Endothelial cell of umbilical vein (primary cell): ENCODE measurements at regions not wholly inside any gene's neighbourhood (a gene's known extent, or its start where the extent isn't known, plus 50 kb on each side); places are given as distances from the start of the nearest gene placed in this dataset.

Experiments used
- BruUV-seq: library from RNA; stranded (reverse); fragments of 400-500 nt; replicated peaks from 2 replicates; lab custom pipeline; 2021; lab: Mats Ljungman, UMichigan
- CTCF ChIA-PET: fragments of 300-600, 350-600 bp; sonication (Branson Sonifier 250); formaldehyde crosslinking; loops from one replicate; lab custom pipeline; 2021; ENCODE audit warnings: antibody characterized with exemption, inconsistent platforms; lab: Charles Lee
- POLR2A ChIA-PET: fragments of 300-600, 350-600 bp; sonication (Branson Sonifier 250); formaldehyde crosslinking; loops from one replicate; lab custom pipeline; 2021; ENCODE audit warnings: antibody characterized with exemption, inconsistent platforms; lab: Charles Lee
- DNase-seq: peaks from one replicate; pipeline ENCODE4 v3.0.0-alpha.2; 2011; ENCODE audit warnings: low read depth, low spot score
- FAIRE-seq: peaks from 2 replicates; lab custom pipeline; 2011; peaks lifted over from hg19 to GRCh38; lab: Jason Lieb, UNC
- H2AFZ ChIP-seq: 2 replicates; pipeline ENCODE4 v1.6.0; 2012; ENCODE audit warnings: low read depth, low read length, control low read depth, inconsistent platforms
- H3K27ac ChIP-seq: 2 replicates; pipeline ENCODE4 v1.5.1; 2011; ENCODE audit warnings: low read depth, mild to moderate bottlenecking, control low read depth, low read length, moderate library complexity; ENCODE audit not compliant: insufficient read depth
- H3K27me3 ChIP-seq, 2 experiments: 2 replicates each; pipeline versions ENCODE4 v1.6.0 to v1.6.1; 2011; ENCODE audit warnings: low read length in 2 of 2, mixed read lengths in 1 of 2; ENCODE audit not compliant: control insufficient read depth in 2 of 2, insufficient read depth in 2 of 2
- H3K36me3 ChIP-seq, 2 experiments: 2 replicates in 1 of 2; 3 replicates in 1 of 2; pipeline ENCODE4 v1.5.1; 2011; ENCODE audit warnings: low read length in 2 of 2, mild to moderate bottlenecking in 1 of 2, moderate library complexity in 1 of 2; ENCODE audit not compliant: control insufficient read depth in 2 of 2, insufficient read depth in 2 of 2; ENCODE audit errors: extremely low read depth in 1 of 2
- H3K4me1 ChIP-seq: 3 replicates; pipeline ENCODE4 v1.5.1; 2011; ENCODE audit warnings: mild to moderate bottlenecking, low read length; ENCODE audit not compliant: control insufficient read depth, insufficient read depth; ENCODE audit errors: extremely low read depth
- H3K4me2 ChIP-seq: 2 replicates; pipeline ENCODE4 v1.6.1; 2011; ENCODE audit warnings: low read length, control low read depth, mixed read lengths; ENCODE audit not compliant: insufficient read depth
- H3K4me3 ChIP-seq, 3 experiments: fragments of 200-600 bp in 1 of 3; sonication (generic), shearing (Covaris generic) in 1 of 3; replicated peaks in 1 of 3; 2 replicates each; pipeline ENCODE4 v1.5.1; 2011 to 2016; ENCODE audit warnings: control low read depth in 3 of 3, low read length in 3 of 3, mild to moderate bottlenecking in 2 of 3, inconsistent platforms in 1 of 3, low read depth in 1 of 3, moderate library complexity in 1 of 3; ENCODE audit not compliant: insufficient read depth in 1 of 3
- H3K79me2 ChIP-seq: 2 replicates; pipeline ENCODE4 v1.6.0; 2012; ENCODE audit warnings: low read length, inconsistent platforms; ENCODE audit not compliant: control insufficient read depth, insufficient read depth
- H3K9ac ChIP-seq: replicated peaks from 2 replicates; pipeline ENCODE3; 2011; ENCODE audit warnings: low read length, control low read depth; ENCODE audit not compliant: insufficient read depth; ENCODE audit errors: extremely low read depth
- H3K9me1 ChIP-seq: replicated peaks from 3 replicates; pipeline ENCODE4 v1.6.0; 2011; ENCODE audit warnings: mild to moderate bottlenecking, low read length; ENCODE audit not compliant: control insufficient read depth, insufficient read depth; ENCODE audit errors: extremely low read depth
- H3K9me3 ChIP-seq: replicated peaks from 2 replicates; pipeline ENCODE4 v1.5.1; 2012; ENCODE audit warnings: low read length, inconsistent platforms; ENCODE audit not compliant: control insufficient read depth, insufficient read depth
- H4K20me1 ChIP-seq: replicated peaks from 2 replicates; pipeline ENCODE3; 2011; ENCODE audit warnings: mild to moderate bottlenecking, low read length; ENCODE audit not compliant: control insufficient read depth, insufficient read depth; ENCODE audit errors: extremely low read depth
- CTCF ChIP-seq, 2 donors: IDR thresholded peaks; 1 replicate in 1 of 2; 2 replicates in 1 of 2; pipeline ENCODE4 v1.5.1; 2011; ENCODE audit warnings: low read length in 2 of 2, mild to moderate bottlenecking in 2 of 2, moderate library complexity in 2 of 2, control low read depth in 1 of 2, inconsistent platforms in 1 of 2, low read depth in 1 of 2; ENCODE audit not compliant: insufficient read depth in 1 of 2; ENCODE audit errors: extremely low read depth in 1 of 2
- EZH2 ChIP-seq: IDR thresholded peaks from 2 replicates; pipeline ENCODE4 v1.6.1; 2012; ENCODE audit warnings: borderline replicate concordance, low read depth, mild to moderate bottlenecking, moderate library complexity, low read length, inconsistent platforms; ENCODE audit not compliant: severe bottlenecking
- FOS ChIP-seq: IDR thresholded peaks from 2 replicates; pipeline ENCODE4 v1.6.1; 2011; ENCODE audit warnings: mild to moderate bottlenecking, low read length, moderate library complexity, borderline replicate concordance; ENCODE audit not compliant: insufficient read depth
- GATA2 ChIP-seq: IDR thresholded peaks from 2 replicates; pipeline ENCODE4 v1.7.0; 2011; ENCODE audit warnings: low read depth, mild to moderate bottlenecking, moderate library complexity, mixed read lengths, low read length; ENCODE audit not compliant: insufficient read length, insufficient read depth
- JUN ChIP-seq: IDR thresholded peaks from 2 replicates; pipeline ENCODE4 v1.6.1; 2011; ENCODE audit warnings: borderline replicate concordance, low read depth; ENCODE audit not compliant: insufficient read length, insufficient read depth
- MAX ChIP-seq: IDR thresholded peaks from 2 replicates; pipeline ENCODE4 v1.6.1; 2011; ENCODE audit not compliant: insufficient read depth, insufficient read length
- MYC ChIP-seq: IDR thresholded peaks from one replicate; pipeline ENCODE4 v1.6.1; 2011; ENCODE audit warnings: mild to moderate bottlenecking, low read depth, low read length
- POLR2A ChIP-seq: IDR thresholded peaks from 2 replicates; pipeline ENCODE4 v1.6.1; 2012; ENCODE audit warnings: low read depth, mild to moderate bottlenecking, control low read depth, low read length
- POLR2AphosphoS5 ChIP-seq: IDR thresholded peaks from 2 replicates; pipeline ENCODE4 v1.6.1; 2012; ENCODE audit warnings: low read depth, mild to moderate bottlenecking, control low read depth, low read length, moderate library complexity; ENCODE audit not compliant: insufficient read depth
- dilution Hi-C: fragments of 300-500 bp; cut with MboI; formaldehyde crosslinking; loops from one replicate; pipeline ENCODE4 v1.15.0; 2019; ENCODE audit warnings: low sequenced_read_pairs; ENCODE audit not compliant: extremely low pct_ligation_motif_present
- intact Hi-C: fragments of 100-400 bp; cut with micrococcal nuclease; formaldehyde crosslinking; loops from one replicate; pipeline ENCODE4 v1.10.0; 2022

DNA sequence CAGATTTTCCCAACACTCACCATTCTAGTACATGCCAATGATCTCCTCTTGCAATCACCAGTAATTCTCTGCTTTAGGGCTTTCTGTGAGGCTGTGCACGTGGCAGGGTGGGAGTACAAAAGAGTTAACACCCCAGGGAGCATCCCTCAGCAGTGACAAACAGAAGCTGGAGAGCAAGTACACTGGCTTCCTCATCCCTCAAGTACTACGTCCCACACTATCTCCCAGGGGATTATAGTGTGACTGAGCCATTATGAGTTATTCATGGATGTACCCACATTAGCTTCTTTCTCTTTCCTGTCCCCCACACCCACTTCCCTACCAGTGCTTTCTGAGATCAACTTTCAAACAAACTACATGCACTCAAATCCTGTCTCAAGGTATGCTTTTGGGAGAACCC is 1216.5 kb upstream of the AUTS2 start:
- no peak overlapping the region for H2AFZ ChIP-seq

More for the DNA sequence above, 1216.5 kb upstream of the AUTS2 start:
- dilution Hi-C loops: no loop called here
- DNase-seq (no peak), FAIRE-seq (no peak)
- no peaks in the 10 kb centered on the region for H3K9me1 ChIP-seq
- no peaks in the 10 kb centered on the region for H3K36me3 ChIP-seq
- CTCF ChIA-PET: no interaction called here
- H3K4me2 ChIP-seq: no peak overlapping the region
- TF ChIP-seq JUN (no peak), POLR2A (no peak), POLR2AphosphoS5 (no peak), EZH2 (no peak), MYC (no peak), CTCF (IDR thresholded peaks at IDR 0.05; ENCODE audit: extremely low read depth in 1 of 2, insufficient read depth in 1 of 2, low read depth in 1 of 2, low read length in 2 of 2) (no peak), FOS (no peak), MAX (no peak), GATA2 (no peak)
- no TSS peak for BruUV-seq
- peaks cover 10% of the 10 kb centered on the region for H3K9me3 ChIP-seq
- H3K79me2 ChIP-seq: no peaks in the 10 kb centered on the region
- no peak overlapping the region for H3K9ac ChIP-seq
- POLR2A ChIA-PET: no interaction called here
- no peak overlapping the region for H3K4me3 ChIP-seq
- no peaks in the 10 kb centered on the region for H4K20me1 ChIP-seq
- intact Hi-C loops: no loop called here
- no peak overlapping the region for H3K27ac ChIP-seq
- no peaks in the 10 kb centered on the region for H3K4me1 ChIP-seq
- H3K27me3 ChIP-seq: no peaks in the 10 kb centered on the region
